ENCODE measurements at regions not wholly inside any gene's neighbourhood (a gene's known extent, or its start where the extent isn't known, plus 50 kb on each side); places are given as distances from the start of the nearest gene placed in this dataset.

- Mint-ChIP-seq H3K36me3 (ENCODE audit: low read depth) (no peaks in the 10 kb centered on the region), H3K4me1 (peaks cover 10% of the 10 kb centered on the region), H3K27me3 (ENCODE audit: low read depth, poor library complexity) (no peaks in the 10 kb centered on the region), H3K27ac (no peak overlapping the region), H3K4me3 (no peak overlapping the region), H3K9me3 (no peaks in the 10 kb centered on the region)
- TF ChIP-seq CTCF (IDR thresholded peaks at IDR 0.05), result no peak
- DNase-seq, result no peak
Measured at GRCh38 chr6:96301781-96302180, 219.8 kb upstream of the UFL1 start.

GRCh38 chr6:96302991-96303390, 218.6 kb upstream of the UFL1 start:
- Mint-ChIP-seq H3K4me1 (peaks cover 10% of the 10 kb centered on the region), H3K4me3 (no peak overlapping the region), H3K9me3 (no peaks in the 10 kb centered on the region), H3K27me3 (ENCODE audit: low read depth, poor library complexity) (no peaks in the 10 kb centered on the region), H3K36me3 (ENCODE audit: low read depth) (no peaks in the 10 kb centered on the region), H3K27ac (no peak overlapping the region)
- no peak for DNase-seq
- TF ChIP-seq CTCF (IDR thresholded peaks at IDR 0.05), result no peak

- DNase-seq, result no peak
- Mint-ChIP-seq H3K27ac (no peak overlapping the region), H3K27me3 (ENCODE audit: low read depth, poor library complexity) (peaks cover 4% of the 10 kb centered on the region), H3K36me3 (ENCODE audit: low read depth) (no peaks in the 10 kb centered on the region), H3K4me3 (no peak overlapping the region), H3K4me1 (peaks cover 10% of the 10 kb centered on the region), H3K9me3 (no peaks in the 10 kb centered on the region)
- no peak for TF ChIP-seq CTCF (IDR thresholded peaks at IDR 0.05)
Measured at GRCh38 chr6:96304997-96305396, 216.6 kb upstream of the UFL1 start.

GRCh38 chr6:96330884-96331283, 190.7 kb upstream of the UFL1 start:
- TF ChIP-seq CTCF (IDR thresholded peaks at IDR 0.05), result no peak
- Mint-ChIP-seq H3K9me3 (peaks cover 14% of the 10 kb centered on the region), H3K27ac (no peak overlapping the region), H3K27me3 (ENCODE audit: low read depth, poor library complexity) (no peaks in the 10 kb centered on the region), H3K4me1 (no peaks in the 10 kb centered on the region), H3K36me3 (ENCODE audit: low read depth) (no peaks in the 10 kb centered on the region), H3K4me3 (no peak overlapping the region)
- DNase-seq, result no peak

GRCh38 chr6:96340164-96340563, 181.4 kb upstream of the UFL1 start:
- no peaks in the 10 kb centered on the region for H3K4me1 Mint-ChIP-seq
- no peak for TF ChIP-seq CTCF (IDR thresholded peaks at IDR 0.05)
- peaks cover 2% of the 10 kb centered on the region for H3K27me3 Mint-ChIP-seq (ENCODE audit: low read depth, poor library complexity)
- no peaks in the 10 kb centered on the region for H3K36me3 Mint-ChIP-seq (ENCODE audit: low read depth)
- peak overlapping the region; percentile 42 for H3K27ac Mint-ChIP-seq
- no peak for DNase-seq
- peaks cover 9% of the 10 kb centered on the region for H3K9me3 Mint-ChIP-seq
- no peak overlapping the region for H3K4me3 Mint-ChIP-seq

- Mint-ChIP-seq H3K4me3 (no peak overlapping the region), H3K27me3 (ENCODE audit: low read depth, poor library complexity) (peaks cover 2% of the 10 kb centered on the region), H3K4me1 (no peaks in the 10 kb centered on the region), H3K27ac (no peak overlapping the region), H3K9me3 (peaks cover 9% of the 10 kb centered on the region), H3K36me3 (ENCODE audit: low read depth) (no peaks in the 10 kb centered on the region)
- no peak for TF ChIP-seq CTCF (IDR thresholded peaks at IDR 0.05)
- no peak for DNase-seq
Measured at GRCh38 chr6:96345501-96345900, 176.1 kb upstream of the UFL1 start.

All from nephron progenitor cell (in vitro differentiated cells).